ENCODE measurements at regions not wholly inside any gene's neighbourhood (a gene's known extent, or its start where the extent isn't known, plus 50 kb on each side); places are given as distances from the start of the nearest gene placed in this dataset.

DNA sequence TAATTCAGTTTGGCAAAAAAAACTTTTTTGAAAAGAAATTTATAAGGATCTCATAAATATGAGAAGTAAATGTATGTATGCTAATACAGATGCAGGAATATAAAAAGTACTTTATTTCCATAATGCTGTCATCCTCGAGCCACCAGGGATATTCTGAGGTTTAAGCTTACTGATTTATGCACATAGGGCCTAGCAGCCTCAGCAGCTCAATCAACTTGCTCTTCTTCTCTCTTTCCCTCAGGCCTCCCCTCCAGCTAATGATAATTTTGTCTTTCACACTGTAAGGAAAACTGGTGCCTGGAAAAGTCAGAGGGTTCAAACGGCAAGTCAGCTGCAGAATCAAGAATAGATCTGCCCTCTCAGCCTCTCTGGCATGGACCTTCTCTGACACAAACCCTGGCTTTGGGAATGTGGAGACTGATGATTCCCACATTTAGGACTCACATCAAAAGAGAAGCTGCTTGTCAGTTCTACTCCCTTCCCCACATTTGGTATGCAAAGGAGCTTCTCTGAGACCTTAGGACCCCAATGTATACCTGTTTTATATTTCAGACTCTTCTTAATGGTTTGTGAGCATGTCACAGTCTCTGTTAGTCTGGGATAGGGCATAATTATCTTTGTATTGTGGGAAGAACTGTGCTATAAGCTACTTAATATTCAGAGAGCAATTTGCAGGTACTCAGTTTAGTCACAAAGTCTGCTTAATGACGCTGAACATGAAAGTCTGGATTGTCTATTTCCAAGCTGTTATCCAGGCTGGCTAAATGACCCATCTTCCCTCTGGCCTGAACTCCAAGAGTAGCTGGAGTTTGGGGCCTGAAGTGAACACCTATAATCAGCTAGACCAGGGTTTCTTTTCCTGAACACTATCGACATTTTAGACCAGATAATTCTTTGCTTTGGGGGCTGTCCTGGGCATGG, 52.1 kb upstream of the DIPK1A start:
- no peak for DNase-seq (ENCODE audit: low spot score)

DNA sequence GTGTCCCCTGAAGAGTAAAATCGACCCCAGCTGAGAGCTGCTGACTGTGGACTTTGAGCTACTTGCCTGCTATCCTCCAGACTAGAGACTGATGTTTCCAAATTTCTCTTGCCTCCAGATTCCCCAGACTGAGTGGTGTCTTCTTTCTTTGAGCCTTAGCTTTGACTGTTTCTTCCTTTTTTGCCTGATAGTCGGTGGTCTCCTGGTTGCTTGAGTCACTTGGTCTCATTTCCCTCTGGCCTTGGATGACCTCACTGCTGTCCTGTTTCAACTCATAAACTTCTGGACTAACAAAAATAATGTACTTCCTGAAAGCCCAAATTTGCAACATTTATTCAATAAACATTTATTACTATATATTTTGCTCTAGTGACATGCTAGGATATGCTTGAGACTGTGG, 52.9 kb upstream of the DIPK1A start:
- DNase-seq (ENCODE audit: low spot score) = peak; percentile 44

DNA sequence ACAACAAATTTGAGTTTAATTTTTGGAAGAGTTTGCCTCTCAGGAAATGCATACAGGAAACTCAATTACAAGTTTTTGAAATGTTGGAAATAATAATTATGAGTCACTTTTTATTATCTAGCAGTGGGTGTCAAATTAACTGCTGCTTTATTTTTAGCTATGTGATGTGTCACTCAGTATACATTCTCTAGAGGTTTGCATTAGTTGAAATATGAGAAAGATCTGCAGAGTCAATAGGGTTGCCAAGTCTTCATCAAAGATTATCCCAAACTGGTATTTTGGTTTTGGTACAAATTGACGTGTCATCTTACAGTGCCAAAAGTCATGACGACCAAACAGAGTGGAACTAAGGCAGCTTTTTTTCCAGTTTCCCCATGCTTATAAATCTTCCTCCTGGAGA, 54.3 kb upstream of the DIPK1A start:
- peak; percentile 32 for DNase-seq (ENCODE audit: low spot score)

DNA sequence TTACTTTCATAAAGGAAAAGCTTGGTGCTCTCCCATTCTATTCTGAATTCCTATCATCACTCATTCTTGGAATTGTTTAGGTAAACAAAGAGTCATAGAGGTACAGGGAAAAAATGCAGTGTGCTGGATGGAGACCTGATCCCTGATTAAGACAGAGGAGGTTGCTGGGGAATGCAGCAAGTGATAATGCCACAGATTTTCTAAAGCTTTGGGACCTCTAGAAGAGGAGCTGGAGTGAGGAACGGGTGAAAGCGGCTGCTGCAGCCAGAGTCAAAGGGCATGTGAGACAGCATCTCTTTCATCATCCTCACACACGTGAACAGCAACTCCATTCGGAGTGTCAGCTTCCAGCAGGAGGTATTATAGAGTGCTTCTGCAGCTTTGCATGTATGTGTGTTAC, 54.9 kb upstream of the DIPK1A start:
- DNase-seq (ENCODE audit: low spot score) = no peak

DNA sequence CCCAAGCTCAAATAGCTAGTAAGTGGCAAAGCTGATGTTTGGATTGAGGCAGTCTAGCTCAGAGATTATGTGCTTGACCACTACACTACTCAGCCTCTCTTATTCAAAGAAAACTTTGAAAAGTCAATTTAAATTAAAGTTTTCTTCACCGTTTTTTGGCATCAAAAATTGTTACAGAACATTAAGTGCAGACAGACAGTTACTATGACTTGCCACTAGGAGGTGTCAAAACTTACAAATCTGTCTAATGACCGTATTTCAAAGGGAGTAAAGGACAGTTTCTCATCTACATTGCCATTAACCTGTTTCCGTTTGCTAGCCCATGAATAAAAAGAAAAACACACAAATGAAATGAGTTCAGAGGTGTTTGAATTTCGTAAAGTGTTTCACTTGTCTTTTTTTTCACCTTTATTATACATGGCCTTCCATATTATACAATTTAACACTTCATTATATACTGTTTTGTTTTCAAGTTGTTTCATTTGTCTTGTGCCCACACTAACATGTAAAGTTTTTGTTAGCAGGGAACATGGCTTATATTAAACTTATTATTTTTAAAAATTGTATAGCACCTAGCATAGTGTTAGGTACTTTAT, 57.4 kb upstream of the MTF2 start:
- DNase-seq (ENCODE audit: low spot score) = peak; percentile 66

DNA sequence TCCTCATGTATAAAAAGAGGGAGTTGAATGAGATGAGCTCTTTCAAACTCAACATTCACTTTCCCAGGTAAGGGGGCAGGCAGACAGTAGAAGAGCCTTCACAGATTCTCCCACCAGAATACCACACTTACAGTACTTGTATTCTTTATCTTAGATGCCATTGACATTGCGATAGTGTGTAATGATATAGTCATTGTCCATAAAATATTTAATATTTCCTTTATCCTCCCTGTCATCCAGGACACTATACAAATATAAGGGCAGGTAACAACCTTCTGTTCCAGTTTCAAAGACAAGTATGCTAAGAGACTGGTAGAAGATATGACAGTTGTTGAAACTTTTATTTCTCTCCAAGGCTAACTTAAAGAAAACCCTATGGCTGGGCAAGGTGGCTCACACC, 56.5 kb upstream of the MTF2 start:
- DNase-seq (ENCODE audit: low spot score) = no peak

DNA sequence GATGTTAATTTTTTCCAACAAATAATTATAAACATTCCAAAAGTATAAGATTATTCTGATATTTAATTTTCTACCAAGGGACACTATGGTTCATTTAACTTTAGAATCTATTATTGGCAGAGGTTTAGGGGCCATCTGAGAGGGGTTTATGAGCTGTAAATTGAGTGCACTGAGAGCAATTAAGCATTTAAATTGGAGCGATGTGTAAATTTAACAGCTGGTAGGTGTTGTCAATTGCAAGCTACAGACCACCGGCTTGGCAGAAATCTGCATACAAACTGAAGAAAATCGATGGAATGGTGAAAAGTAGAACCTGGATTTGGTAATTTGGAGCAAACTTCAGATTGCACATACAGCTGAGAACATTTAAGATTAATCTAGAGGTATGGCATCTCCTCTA, 55.8 kb upstream of the MTF2 start:
- no peak for DNase-seq (ENCODE audit: low spot score)

- no peak for DNase-seq (ENCODE audit: low spot score)
These were observed 53.5 kb upstream of the MTF2 start for GRCh38 chr1:93025572-93025971.

- DNase-seq (ENCODE audit: low spot score) = no peak
These were observed 50.5 kb upstream of the MTF2 start for GRCh38 chr1:93028542-93028941.
